ENCODE measurements at regions not wholly inside any gene's neighbourhood (a gene's known extent, or its start where the extent isn't known, plus 50 kb on each side); places are given as distances from the start of the nearest gene placed in this dataset.
A peak's percentile ranks its signal among the peaks of the same experiment; 100 is the strongest.

GRCh38 chr3:55166576-55167555 lies 239.0 kb upstream of the LRTM1 start:
- Histone ChIP-seq H3K4me3 (ENCODE audit: insufficient read depth in 1 of 2, low read depth in 1 of 2, low read length in 2 of 2) (no peak overlapping the region), H2BK120ac (ENCODE audit: low read depth, low read length) (peak overlapping the region; percentile 93), H4K8ac (ENCODE audit: low read length) (peak overlapping the region; percentile 90), H3K9ac (ENCODE audit: low read length) (no peak overlapping the region), H2BK12ac (ENCODE audit: low read length in 2 of 2) (peak overlapping the region; percentile 95 to 97), H3K4ac (ENCODE audit: low read depth in 1 of 2, low read length in 2 of 2) (peak overlapping the region in 1 of 2 experiments; percentile 97), H3K27me3 (ENCODE audit: control insufficient read depth in 1 of 2, insufficient read depth in 1 of 2, low read length in 2 of 2) (no peaks in the 10 kb centered on the region), H3K4me1 (ENCODE audit: control insufficient read depth, insufficient read depth, low read depth, low read length) (peaks cover 8% of the 10 kb centered on the region), H2BK5ac (ENCODE audit: low read depth, low read length, poor library complexity, severe bottlenecking) (no peak overlapping the region), H3K4me2 (ENCODE audit: low read length, poor library complexity, severe bottlenecking) (no peak overlapping the region), H2AK5ac (ENCODE audit: low read length, severe bottlenecking) (peak overlapping the region; percentile 92), H3K79me1 (replicated peaks; ENCODE audit: low read length, poor library complexity, severe bottlenecking) (no peaks in the 10 kb centered on the region), H3K36me3 (ENCODE audit: control insufficient read depth in 1 of 2, insufficient read depth in 2 of 2, low read depth in 1 of 2, low read length in 2 of 2) (no peaks in the 10 kb centered on the region), H3K9me3 (ENCODE audit: control insufficient read depth, low read length) (no peaks in the 10 kb centered on the region), H3K27ac (ENCODE audit: low read length, poor library complexity, severe bottlenecking) (no peak overlapping the region), H3K23ac (ENCODE audit: low read length in 2 of 2) (peak overlapping the region in 1 of 2 experiments; percentile 17), H3K14ac (ENCODE audit: low read length in 2 of 2) (peak overlapping the region in 1 of 2 experiments; percentile 94), H2BK15ac (ENCODE audit: low read depth, poor library complexity, severe bottlenecking) (no peak overlapping the region), H4K91ac (ENCODE audit: low read length) (peak overlapping the region; percentile 93), H2AFZ (ENCODE audit: low read depth, low read length) (no peak overlapping the region), H3K18ac (ENCODE audit: low read depth in 1 of 2, low read length in 2 of 2) (peak overlapping the region; percentile 88 to 96)
- WGBS, result 59% methylated on average over 3 of the region's 5 CpGs
- DNase-seq, result peak; percentile 49

GRCh38 chr3:55165704-55166405 lies 238.0 kb upstream of the LRTM1 start:
- H4K8ac ChIP-seq (ENCODE audit: low read length), result peak overlapping the region; percentile 59
- H3K18ac ChIP-seq (ENCODE audit: low read depth in 1 of 2, low read length in 2 of 2), result peak overlapping the region; percentile 76 to 90
- H3K9me3 ChIP-seq (ENCODE audit: control insufficient read depth, low read length), result no peaks in the 10 kb centered on the region
- H3K23ac ChIP-seq (ENCODE audit: low read length in 2 of 2), result no peak overlapping the region
- H3K9ac ChIP-seq (ENCODE audit: low read length), result no peak overlapping the region
- peaks cover 10% of the 10 kb centered on the region for H3K4me1 ChIP-seq (ENCODE audit: control insufficient read depth, insufficient read depth, low read depth, low read length)
- H2AFZ ChIP-seq (ENCODE audit: low read depth, low read length), result no peak overlapping the region
- H2BK120ac ChIP-seq (ENCODE audit: low read depth, low read length), result peak overlapping the region; percentile 85
- 73% methylated on average over 2 of the region's 6 CpGs for whole genome bisulfite sequencing
- DNase-seq, result peak; percentile 46
- H3K79me1 ChIP-seq (replicated peaks; ENCODE audit: low read length, poor library complexity, severe bottlenecking), result no peaks in the 10 kb centered on the region
- no peak overlapping the region for H3K4me2 ChIP-seq (ENCODE audit: low read length, poor library complexity, severe bottlenecking)
- H3K4me3 ChIP-seq (ENCODE audit: insufficient read depth in 1 of 2, low read depth in 1 of 2, low read length in 2 of 2), result no peak overlapping the region
- H3K36me3 ChIP-seq (ENCODE audit: control insufficient read depth in 1 of 2, insufficient read depth in 2 of 2, low read depth in 1 of 2, low read length in 2 of 2), result no peaks in the 10 kb centered on the region
- peak overlapping the region; percentile 28 to 99 for H2BK12ac ChIP-seq (ENCODE audit: low read length in 2 of 2)
- H3K4ac ChIP-seq (ENCODE audit: low read depth in 1 of 2, low read length in 2 of 2), result peak overlapping the region; percentile 82 to 97
- peak overlapping the region; percentile 86 for H2BK15ac ChIP-seq (ENCODE audit: low read depth, poor library complexity, severe bottlenecking)
- peak overlapping the region; percentile 79 for H4K91ac ChIP-seq (ENCODE audit: low read length)
- peak overlapping the region; percentile 48 for H2BK5ac ChIP-seq (ENCODE audit: low read depth, low read length, poor library complexity, severe bottlenecking)
- peak overlapping the region; percentile 87 for H2AK5ac ChIP-seq (ENCODE audit: low read length, severe bottlenecking)
- H3K27ac ChIP-seq (ENCODE audit: low read length, poor library complexity, severe bottlenecking), result peak overlapping the region; percentile 22
- H3K14ac ChIP-seq (ENCODE audit: low read length in 2 of 2), result peak overlapping the region in 1 of 2 experiments; percentile 56
- no peaks in the 10 kb centered on the region for H3K27me3 ChIP-seq (ENCODE audit: control insufficient read depth in 1 of 2, insufficient read depth in 1 of 2, low read length in 2 of 2)

GRCh38 chr3:55165278-55165677 lies 237.4 kb upstream of the LRTM1 start:
- Histone ChIP-seq H3K9me3 (ENCODE audit: control insufficient read depth, low read length) (no peaks in the 10 kb centered on the region), H3K23ac (ENCODE audit: low read length in 2 of 2) (no peak overlapping the region), H4K8ac (ENCODE audit: low read length) (no peak overlapping the region), H3K27me3 (ENCODE audit: control insufficient read depth in 1 of 2, insufficient read depth in 1 of 2, low read length in 2 of 2) (no peaks in the 10 kb centered on the region), H2AFZ (ENCODE audit: low read depth, low read length) (no peak overlapping the region), H4K91ac (ENCODE audit: low read length) (no peak overlapping the region), H3K14ac (ENCODE audit: low read length in 2 of 2) (no peak overlapping the region), H2BK120ac (ENCODE audit: low read depth, low read length) (no peak overlapping the region), H3K4me1 (ENCODE audit: control insufficient read depth, insufficient read depth, low read depth, low read length) (peaks cover 16% of the 10 kb centered on the region), H2BK12ac (ENCODE audit: low read length in 2 of 2) (peak overlapping the region in 1 of 2 experiments; percentile 98), H3K18ac (ENCODE audit: low read depth in 1 of 2, low read length in 2 of 2) (no peak overlapping the region), H3K4me3 (ENCODE audit: insufficient read depth in 1 of 2, low read depth in 1 of 2, low read length in 2 of 2) (no peak overlapping the region), H2BK15ac (ENCODE audit: low read depth, poor library complexity, severe bottlenecking) (no peak overlapping the region), H3K4ac (ENCODE audit: low read depth in 1 of 2, low read length in 2 of 2) (peak overlapping the region in 1 of 2 experiments; percentile 82), H3K27ac (ENCODE audit: low read length, poor library complexity, severe bottlenecking) (no peak overlapping the region), H2AK5ac (ENCODE audit: low read length, severe bottlenecking) (no peak overlapping the region), H3K4me2 (ENCODE audit: low read length, poor library complexity, severe bottlenecking) (no peak overlapping the region), H3K36me3 (ENCODE audit: control insufficient read depth in 1 of 2, insufficient read depth in 2 of 2, low read depth in 1 of 2, low read length in 2 of 2) (no peaks in the 10 kb centered on the region), H2BK5ac (ENCODE audit: low read depth, low read length, poor library complexity, severe bottlenecking) (no peak overlapping the region), H3K9ac (ENCODE audit: low read length) (no peak overlapping the region), H3K79me1 (replicated peaks; ENCODE audit: low read length, poor library complexity, severe bottlenecking) (no peaks in the 10 kb centered on the region)
- 40% methylated on average over 1 of the region's 3 CpGs for WGBS
- DNase-seq, result peak; percentile 81

- 60% methylated on average over 1 of the region's 1 CpG for WGBS
- Histone ChIP-seq H3K27me3 (ENCODE audit: control insufficient read depth in 1 of 2, insufficient read depth in 1 of 2, low read length in 2 of 2) (no peaks in the 10 kb centered on the region), H3K9ac (ENCODE audit: low read length) (no peak overlapping the region), H3K4ac (ENCODE audit: low read depth in 1 of 2, low read length in 2 of 2) (peak overlapping the region; percentile 32 to 48), H2BK15ac (ENCODE audit: low read depth, poor library complexity, severe bottlenecking) (no peak overlapping the region), H3K4me1 (ENCODE audit: control insufficient read depth, insufficient read depth, low read depth, low read length) (peaks cover 15% of the 10 kb centered on the region), H2AFZ (ENCODE audit: low read depth, low read length) (no peak overlapping the region), H3K9me3 (ENCODE audit: control insufficient read depth, low read length) (no peaks in the 10 kb centered on the region), H3K36me3 (ENCODE audit: control insufficient read depth in 1 of 2, insufficient read depth in 2 of 2, low read depth in 1 of 2, low read length in 2 of 2) (no peaks in the 10 kb centered on the region), H2BK5ac (ENCODE audit: low read depth, low read length, poor library complexity, severe bottlenecking) (no peak overlapping the region), H4K8ac (ENCODE audit: low read length) (peak overlapping the region; percentile 78), H4K91ac (ENCODE audit: low read length) (peak overlapping the region; percentile 81), H3K14ac (ENCODE audit: low read length in 2 of 2) (peak overlapping the region in 1 of 2 experiments; percentile 67), H2AK5ac (ENCODE audit: low read length, severe bottlenecking) (peak overlapping the region; percentile 34), H2BK120ac (ENCODE audit: low read depth, low read length) (peak overlapping the region; percentile 71), H3K4me2 (ENCODE audit: low read length, poor library complexity, severe bottlenecking) (no peak overlapping the region), H2BK12ac (ENCODE audit: low read length in 2 of 2) (peak overlapping the region; percentile 76 to 98), H3K23ac (ENCODE audit: low read length in 2 of 2) (no peak overlapping the region), H3K4me3 (ENCODE audit: insufficient read depth in 1 of 2, low read depth in 1 of 2, low read length in 2 of 2) (no peak overlapping the region), H3K18ac (ENCODE audit: low read depth in 1 of 2, low read length in 2 of 2) (peak overlapping the region; percentile 50 to 65), H3K79me1 (replicated peaks; ENCODE audit: low read length, poor library complexity, severe bottlenecking) (no peaks in the 10 kb centered on the region), H3K27ac (ENCODE audit: low read length, poor library complexity, severe bottlenecking) (no peak overlapping the region)
- peak; percentile 72 for DNase-seq
Measured at GRCh38 chr3:55164876-55165275, 237.0 kb upstream of the LRTM1 start.

Data from mesenchymal stem cell (in vitro differentiated cells and primary cell).